Neural cell (in vitro differentiated cells): ENCODE measurements at regions not wholly inside any gene's neighbourhood (a gene's known extent, or its start where the extent isn't known, plus 50 kb on each side); places are given as distances from the start of the nearest gene placed in this dataset.

Experiments used
- H2AFZ ChIP-seq: fragments of 200-600, 300-800 bp; sonication (generic), shearing (Covaris generic); 2 replicates; pipeline ENCODE4 v1.6.0; 2014; ENCODE audit warnings: low read depth, mild to moderate bottlenecking, antibody characterized with exemption, low read length, moderate library complexity
- H3F3A ChIP-seq: fragments of 200-600 bp; shearing (Covaris generic); 2 replicates; pipeline ENCODE4 v1.6.1; 2016; ENCODE audit warnings: mild to moderate bottlenecking, moderate library complexity, mixed read lengths, antibody characterized with exemption, low read length; ENCODE audit not compliant: insufficient read depth, poor library complexity, severe bottlenecking
- H3K27ac ChIP-seq: fragments of 200-600, 300-800 bp; sonication (generic), shearing (Covaris generic); 2 replicates; pipeline ENCODE4 v1.5.1; 2014; ENCODE audit warnings: mild to moderate bottlenecking, low read length, moderate library complexity
- H3K27me3 ChIP-seq: fragments of 300-800, 200-600 bp; sonication (generic), shearing (Covaris generic); 2 replicates; pipeline ENCODE4 v1.6.0; 2014; ENCODE audit warnings: mild to moderate bottlenecking, low read depth, low read length, moderate library complexity; ENCODE audit not compliant: insufficient read depth
- H3K36me3 ChIP-seq: fragments of 300-800, 200-600 bp; sonication (generic), shearing (Covaris generic); 2 replicates; pipeline ENCODE4 v1.5.1; 2014; ENCODE audit warnings: mild to moderate bottlenecking, antibody characterized with exemption, low read length, moderate library complexity; ENCODE audit not compliant: insufficient read depth
- H3K4me2 ChIP-seq: fragments of 300-800, 200-600 bp; sonication (generic), shearing (Covaris generic); 2 replicates; pipeline ENCODE4 v1.6.0; 2014; ENCODE audit warnings: mild to moderate bottlenecking, low read length
- H3K4me3 ChIP-seq: fragments of 300-800, 200-600 bp; sonication (generic), shearing (Covaris generic); 2 replicates; pipeline ENCODE4 v1.5.1; 2014; ENCODE audit warnings: mild to moderate bottlenecking, low read length, moderate library complexity
- H3K79me2 ChIP-seq: fragments of 200-600 bp; shearing (Covaris generic); replicated peaks from 2 replicates; pipeline ENCODE4 v1.6.0; 2014; ENCODE audit warnings: mild to moderate bottlenecking, low read length, moderate library complexity; ENCODE audit not compliant: insufficient read depth
- H3K9ac ChIP-seq: fragments of 300-800, 200-600 bp; sonication (generic), shearing (Covaris generic); 2 replicates; pipeline ENCODE4 v1.6.1; 2016; ENCODE audit warnings: mild to moderate bottlenecking, low read length, mixed read lengths
- H3K9me2 ChIP-seq: fragments of 200-600 bp; shearing (Covaris generic); 2 replicates; pipeline ENCODE4 v1.6.1; 2016; ENCODE audit warnings: mild to moderate bottlenecking, low read length, mixed read lengths; ENCODE audit not compliant: insufficient read depth
- H3K9me3 ChIP-seq: fragments of 200-600, 300-800 bp; sonication (generic), shearing (Covaris generic); 2 replicates; pipeline ENCODE4 v1.6.1; 2016; ENCODE audit warnings: mild to moderate bottlenecking, mixed run types, low read length, moderate library complexity, mixed read lengths
- H4K20me1 ChIP-seq: fragments of 200-600 bp; shearing (Covaris generic); 2 replicates; pipeline ENCODE4 v1.6.1; 2016; ENCODE audit warnings: mild to moderate bottlenecking, mixed run types; ENCODE audit not compliant: insufficient read depth
- CTCF ChIP-seq: fragments of 450-650 bp; IDR thresholded peaks from 2 replicates; pipeline ENCODE4 v1.5.1; 2014; ENCODE audit warnings: antibody characterized with exemption, mild to moderate bottlenecking, moderate library complexity; ENCODE audit not compliant: poor library complexity, severe bottlenecking
- EP300 ChIP-seq: fragments of 450-650 bp; conservative IDR thresholded peaks from 2 replicates; pipeline ENCODE4 v1.6.1; 2014; ENCODE audit warnings: antibody characterized with exemption, mild to moderate bottlenecking, moderate library complexity; ENCODE audit not compliant: poor library complexity, severe bottlenecking
- EZH2 ChIP-seq: fragments of 200-600, 300-800 bp; shearing (Covaris generic), sonication (generic); IDR thresholded peaks from 2 replicates; pipeline ENCODE4 v1.6.1; 2014; ENCODE audit warnings: antibody characterized with exemption, low read length, borderline replicate concordance, mild to moderate bottlenecking; ENCODE audit not compliant: insufficient read depth, poor library complexity, severe bottlenecking
- MXI1 ChIP-seq: fragments of 450-650 bp; conservative IDR thresholded peaks from 2 replicates; pipeline ENCODE4 v1.6.1; 2014; ENCODE audit warnings: antibody characterized with exemption, mild to moderate bottlenecking; ENCODE audit not compliant: poor library complexity, severe bottlenecking
- POLR2AphosphoS5 ChIP-seq: IDR thresholded peaks from 2 replicates; pipeline ENCODE4 v1.6.1; 2012
- RAD21 ChIP-seq: fragments of 450-650 bp; conservative IDR thresholded peaks from 2 replicates; pipeline ENCODE4 v1.6.1; 2014; ENCODE audit warnings: antibody characterized with exemption, mild to moderate bottlenecking, moderate library complexity
- REST ChIP-seq: IDR thresholded peaks from 2 replicates; pipeline ENCODE4 v1.6.1; 2012; ENCODE audit warnings: borderline replicate concordance
- SMC3 ChIP-seq: fragments of 450-650 bp; conservative IDR thresholded peaks from 2 replicates; pipeline ENCODE4 v1.6.1; 2014; ENCODE audit warnings: antibody characterized with exemption, mild to moderate bottlenecking, moderate library complexity; ENCODE audit not compliant: poor library complexity
- TAF1 ChIP-seq: IDR thresholded peaks from 2 replicates; pipeline ENCODE4 v1.6.1; 2012; ENCODE audit warnings: low read depth

- no peak for TF ChIP-seq TAF1
- no peak for TF ChIP-seq EP300
- no peak for TF ChIP-seq SMC3
- no peak for TF ChIP-seq REST
- TF ChIP-seq MXI1: no peak
- TF ChIP-seq EZH2: no peak
- no peak for TF ChIP-seq RAD21
- TF ChIP-seq CTCF: no peak
- TF ChIP-seq POLR2AphosphoS5: no peak
- no peak overlapping the region for H3K4me3 ChIP-seq
- no peak overlapping the region for H3K27ac ChIP-seq
- no peak overlapping the region for H3K4me2 ChIP-seq
- no peaks in the 10 kb centered on the region for H3K36me3 ChIP-seq
- H3K79me2 ChIP-seq: no peaks in the 10 kb centered on the region
- no peak overlapping the region for H3K9ac ChIP-seq
- H3K27me3 ChIP-seq: no peaks in the 10 kb centered on the region
- no peaks in the 10 kb centered on the region for H3K9me2 ChIP-seq
- no peaks in the 10 kb centered on the region for H4K20me1 ChIP-seq
- H2AFZ ChIP-seq: no peak overlapping the region
- no peaks in the 10 kb centered on the region for H3K9me3 ChIP-seq
- no peaks in the 10 kb centered on the region for H3F3A ChIP-seq
Observed at GRCh38 chr5:155530046-155530445, 516.5 kb downstream of the KIF4B start.

GRCh38 chr5:155532621-155533311 lies 519.2 kb downstream of the KIF4B start:
- Histone ChIP-seq H3K9ac (no peak overlapping the region), H3K27ac (no peak overlapping the region), H3K9me2 (no peaks in the 10 kb centered on the region), H3K9me3 (no peaks in the 10 kb centered on the region), H3K27me3 (no peaks in the 10 kb centered on the region), H4K20me1 (no peaks in the 10 kb centered on the region), H3K36me3 (no peaks in the 10 kb centered on the region), H3K4me3 (no peak overlapping the region), H3K4me2 (no peak overlapping the region), H2AFZ (no peak overlapping the region), H3F3A (no peaks in the 10 kb centered on the region), H3K79me2 (no peaks in the 10 kb centered on the region)
- TF ChIP-seq EZH2: no peak
- no peak for TF ChIP-seq TAF1
- TF ChIP-seq SMC3: no peak
- TF ChIP-seq REST: peak; percentile 84
- peak; percentile 47 for TF ChIP-seq EP300
